K562 (cell line): ENCODE measurements at regions not wholly inside any gene's neighbourhood (a gene's known extent, or its start where the extent isn't known, plus 50 kb on each side); places are given as distances from the start of the nearest gene placed in this dataset.

Experiments
- ATAC-seq: fragments of 200-7000 bp; cut with Tn5 transposase; 3 replicates; pipeline ENCODE4 v1.9.1; 2020; ENCODE audit warnings: moderate library complexity
- BruUV-seq: library from RNA; stranded (reverse); fragments of 400-500 nt; replicated peaks from 2 replicates; lab custom pipeline; 2021; lab: Mats Ljungman, UMichigan
- CTCF ChIA-PET: fragments of 300-600 bp; formaldehyde crosslinking; extraction: SDS; loops from one replicate; lab custom pipeline; 2021; ENCODE audit warnings: low intra/inter-chr PET ratio; lab: Yijun Ruan, JAX
- POLR2A ChIA-PET: fragments of 300-600, 350-650 bp; sonication (Branson Sonifier 250); formaldehyde crosslinking; extraction: SDS; loops from one replicate; lab custom pipeline; 2021; ENCODE audit warnings: antibody characterized with exemption, inconsistent platforms; lab: Yijun Ruan, JAX
- DNase-seq, 4 experiments: peaks; one replicate each; pipeline versions ENCODE4 v3.0.0 to v3.0.0-alpha.2; 2011 to 2018; ENCODE audit warnings: low spot score in 3 of 4, mixed read lengths in 3 of 4; ENCODE audit errors: extremely low read depth in 1 of 4
- FAIRE-seq: peaks from 2 replicates; lab custom pipeline; 2011; peaks lifted over from hg19 to GRCh38; lab: Jason Lieb, UNC
- H2AFZ ChIP-seq: 2 replicates; pipeline ENCODE4 v1.6.0; 2011; ENCODE audit warnings: low read depth, low read length, control low read depth, inconsistent platforms
- H3K27ac ChIP-seq: fragments of 200-600 bp; 3 replicates; pipeline ENCODE4 v1.8.0; 2011; ENCODE audit warnings: low read depth, mild to moderate bottlenecking, control low read depth, inconsistent platforms, low read length, moderate library complexity, mixed read lengths; ENCODE audit errors: extremely low read depth
- H3K27me3 ChIP-seq, 2 experiments: fragments of 300-600 bp in 1 of 2; 2 replicates in 1 of 2; 3 replicates in 1 of 2; pipeline versions ENCODE4 v1.6.0 to v1.8.0; 2011; ENCODE audit warnings: inconsistent platforms in 2 of 2, low read length in 2 of 2, mild to moderate bottlenecking in 1 of 2, mixed read lengths in 1 of 2, moderate library complexity in 1 of 2; ENCODE audit not compliant: control insufficient read depth in 2 of 2, insufficient read depth in 2 of 2
- H3K36me3 ChIP-seq: fragments of 300-600 bp; 3 replicates; pipeline ENCODE4 v1.8.0; 2011; ENCODE audit warnings: mild to moderate bottlenecking, low read length, inconsistent platforms; ENCODE audit not compliant: control insufficient read depth, insufficient read depth
- H3K4me1 ChIP-seq, 2 experiments: fragments of 200-600 bp in 1 of 2; replicated peaks in 1 of 2; 2 replicates in 1 of 2; 3 replicates in 1 of 2; pipeline versions ENCODE4 v1.5.1 to v1.8.0; 2011; ENCODE audit warnings: inconsistent platforms in 2 of 2, low read length in 2 of 2, mild to moderate bottlenecking in 1 of 2, mixed read lengths in 1 of 2, moderate library complexity in 1 of 2; ENCODE audit not compliant: control insufficient read depth in 2 of 2, insufficient read depth in 2 of 2
- H3K4me2 ChIP-seq: 2 replicates; pipeline ENCODE4 v1.6.1; 2011; ENCODE audit warnings: low read length, control low read depth, inconsistent platforms, mixed read lengths; ENCODE audit not compliant: insufficient read depth
- H3K4me3 ChIP-seq: fragments of 200-600 bp; sonication (generic), shearing (Covaris generic); 2 replicates; pipeline ENCODE4 v1.5.1; 2016; ENCODE audit warnings: control low read depth, inconsistent platforms
- H3K79me2 ChIP-seq: fragments of 200-600 bp; 3 replicates; pipeline ENCODE4 v1.8.0; 2011; ENCODE audit warnings: low read length, inconsistent platforms; ENCODE audit not compliant: control insufficient read depth, insufficient read depth
- H3K9ac ChIP-seq, 2 experiments: 2 replicates each; pipeline versions ENCODE4 v1.6.0 to v1.6.1; 2011; ENCODE audit warnings: low read depth in 2 of 2, low read length in 2 of 2, control low read depth in 1 of 2, inconsistent platforms in 1 of 2, mild to moderate bottlenecking in 1 of 2, mixed read lengths in 1 of 2; ENCODE audit not compliant: insufficient read depth in 1 of 2
- H3K9me1 ChIP-seq: one replicate; pipeline ENCODE4 v1.6.0; 2011; ENCODE audit warnings: inconsistent platforms, mild to moderate bottlenecking, low read length, moderate library complexity; ENCODE audit not compliant: control insufficient read depth, insufficient read depth
- H3K9me3 ChIP-seq: replicated peaks from 2 replicates; pipeline ENCODE4 v1.5.1; 2011; ENCODE audit warnings: low read depth, low read length, inconsistent platforms; ENCODE audit not compliant: control insufficient read depth, insufficient read depth
- H4K20me1 ChIP-seq: replicated peaks from 2 replicates; pipeline ENCODE4 v1.6.1; 2011; ENCODE audit warnings: low read length, inconsistent platforms, mixed read lengths; ENCODE audit not compliant: control insufficient read depth, insufficient read depth
- CEBPG ChIP-seq, 3 experiments: fragments of 200-800 bp in 1 of 3; sonication (Bioruptor generic) in 1 of 3; sonication (generic) in 1 of 3; formaldehyde crosslinking in 1 of 3; IDR thresholded peaks in 2 of 3; conservative IDR thresholded peaks in 1 of 3; 2 replicates each; pipeline versions ENCODE4 v1.6.1 to v1.8.0; 2016 to 2022; ENCODE audit warnings: missing compliant biosample characterization in 2 of 3, missing genetic modification characterization in 2 of 3, mild to moderate bottlenecking in 1 of 3, missing genetic modification reagents in 1 of 3
- DDX20 ChIP-seq: fragments of 450-650 bp; IDR thresholded peaks from 2 replicates; pipeline ENCODE4 v1.6.1; 2016; ENCODE audit warnings: missing genetic modification characterization, low read depth, mild to moderate bottlenecking, missing compliant biosample characterization, moderate library complexity
- WGBS: fragments of 100-300 bp; shearing (Covaris generic); methylation state at CpG from one replicate; pipeline ENCODE4 v1.1.6; 2016; ENCODE audit warnings: low coverage, mixed read lengths; ENCODE audit not compliant: insufficient coverage; ENCODE audit errors: missing lambda C conversion rate; 5-methylcytosine and 5-hydroxymethylcytosine counted together
- in situ Hi-C: fragments of 300-500 bp; cut with MboI; formaldehyde crosslinking; loops from 4 replicates; pipeline ENCODE4 v1.15.0; 2018; ENCODE audit warnings: inconsistent platforms, mixed read lengths
- intact Hi-C: fragments of 100-400 bp; cut with micrococcal nuclease; formaldehyde crosslinking; loops from 2 replicates; pipeline ENCODE4 v1.14.2; 2022

DNA sequence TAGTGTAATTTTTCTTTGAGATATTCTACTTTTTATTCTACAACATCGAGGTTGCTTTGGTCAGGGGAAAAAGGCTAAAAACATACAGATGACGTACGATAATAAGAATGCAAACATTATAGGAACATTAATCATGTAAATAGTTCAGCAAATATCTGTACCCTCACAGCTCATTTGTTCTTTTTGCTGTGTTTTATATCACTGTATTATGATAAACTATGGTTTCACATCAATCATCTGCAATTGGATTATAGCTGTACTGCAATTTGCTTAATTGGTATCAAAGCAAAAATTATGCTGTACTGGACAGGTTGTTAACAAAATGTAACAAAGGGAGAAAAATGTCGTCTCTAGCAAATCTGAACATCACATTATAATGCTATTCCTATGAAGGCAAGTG lies 597.1 kb downstream of the EPHA7 start:
- DNase-seq (no peak), FAIRE-seq (no peak), ATAC-seq (no peak)
- BruUV-seq: no TSS peak
- no peaks in the 10 kb centered on the region; the same call in 1 of the 2 replicates for H3K9me3 ChIP-seq
- intact Hi-C loops: no loop called here
- ChIA-PET POLR2A (no interaction called here), CTCF (no interaction called here)
- in situ Hi-C loops: no loop called here
- no peak overlapping the region for H3K27ac ChIP-seq
- no peak overlapping the region for H3K9ac ChIP-seq
- WGBS: 0% methylated on average over 4 of the region's 4 CpGs
- no peaks in the 10 kb centered on the region for H3K9me1 ChIP-seq
- H2AFZ ChIP-seq: no peak overlapping the region
- H3K36me3 ChIP-seq: no peaks in the 10 kb centered on the region
- no peaks in the 10 kb centered on the region for H3K79me2 ChIP-seq
- H4K20me1 ChIP-seq: no peaks in the 10 kb centered on the region
- TF ChIP-seq CEBPG (CRISPR knock-in tag; IDR thresholded peaks at IDR 0.05) (no peak), CEBPG (tag; conservative IDR thresholded peaks at IDR 0.05 in 1 of 2, IDR thresholded peaks at IDR 0.05 in 1 of 2) (no peak)
- H3K27me3 ChIP-seq: no peaks in the 10 kb centered on the region
- no peak overlapping the region for H3K4me2 ChIP-seq
- H3K4me3 ChIP-seq: no peak overlapping the region
- H3K4me1 ChIP-seq: no peaks in the 10 kb centered on the region

DNA sequence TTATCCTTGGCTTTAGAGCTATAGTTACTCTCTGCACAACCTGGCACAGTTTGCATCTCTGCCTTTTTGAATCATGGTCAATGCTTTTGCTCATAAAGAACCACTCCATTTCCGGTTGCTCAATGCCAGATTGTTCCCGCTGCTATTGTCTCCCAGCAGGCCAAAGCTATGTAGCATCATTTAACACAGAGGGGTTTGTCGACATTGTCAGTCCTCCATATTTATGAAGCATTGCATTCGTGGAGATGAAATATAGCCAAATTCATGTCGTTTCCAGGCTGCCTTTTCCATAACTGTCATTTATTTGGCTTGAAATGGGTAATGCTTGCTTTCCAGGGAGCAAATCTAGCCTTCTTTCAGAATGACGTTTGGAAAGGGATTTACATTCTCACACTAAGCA lies 598.8 kb downstream of the EPHA7 start:
- BruUV-seq: no TSS peak
- in situ Hi-C loops: no loop called here
- no peak for FAIRE-seq

More for the DNA sequence above, 598.8 kb downstream of the EPHA7 start:
- Histone ChIP-seq H3K4me1 (no peaks in the 10 kb centered on the region), H3K9me3 (no peaks in the 10 kb centered on the region; the same call in 1 of the 2 replicates), H3K79me2 (no peaks in the 10 kb centered on the region), H3K9ac (no peak overlapping the region), H3K4me2 (no peak overlapping the region), H3K4me3 (no peak overlapping the region), H3K9me1 (no peaks in the 10 kb centered on the region), H2AFZ (no peak overlapping the region), H3K27ac (no peak overlapping the region), H3K36me3 (no peaks in the 10 kb centered on the region), H3K27me3 (no peaks in the 10 kb centered on the region), H4K20me1 (no peaks in the 10 kb centered on the region)
- WGBS: 0% methylated on average over 6 of the region's 6 CpGs
- TF ChIP-seq DDX20 (tag): no peak
- DNase-seq: no peak
- POLR2A ChIA-PET: no interaction called here
- CTCF ChIA-PET: no interaction called here
- intact Hi-C loops: no loop called here
- ATAC-seq: no peak
